Endothelial cell of umbilical vein (primary cell): ENCODE measurements at regions not wholly inside any gene's neighbourhood (a gene's known extent, or its start where the extent isn't known, plus 50 kb on each side); places are given as distances from the start of the nearest gene placed in this dataset.

Source experiments
- BruUV-seq: library from RNA; stranded (reverse); fragments of 400-500 nt; replicated peaks from 2 replicates; lab custom pipeline; 2021; lab: Mats Ljungman, UMichigan
- CTCF ChIA-PET: fragments of 300-600, 350-600 bp; sonication (Branson Sonifier 250); formaldehyde crosslinking; loops from one replicate; lab custom pipeline; 2021; ENCODE audit warnings: antibody characterized with exemption, inconsistent platforms; lab: Charles Lee
- POLR2A ChIA-PET: fragments of 300-600, 350-600 bp; sonication (Branson Sonifier 250); formaldehyde crosslinking; loops from one replicate; lab custom pipeline; 2021; ENCODE audit warnings: antibody characterized with exemption, inconsistent platforms; lab: Charles Lee
- DNase-seq: peaks from one replicate; pipeline ENCODE4 v3.0.0-alpha.2; 2011; ENCODE audit warnings: low read depth, low spot score
- FAIRE-seq: peaks from 2 replicates; lab custom pipeline; 2011; peaks lifted over from hg19 to GRCh38; lab: Jason Lieb, UNC
- H2AFZ ChIP-seq: 2 replicates; pipeline ENCODE4 v1.6.0; 2012; ENCODE audit warnings: low read depth, low read length, control low read depth, inconsistent platforms
- H3K27ac ChIP-seq: 2 replicates; pipeline ENCODE4 v1.5.1; 2011; ENCODE audit warnings: low read depth, mild to moderate bottlenecking, control low read depth, low read length, moderate library complexity; ENCODE audit not compliant: insufficient read depth
- H3K27me3 ChIP-seq, 2 experiments: 2 replicates each; pipeline versions ENCODE4 v1.6.0 to v1.6.1; 2011; ENCODE audit warnings: low read length in 2 of 2, mixed read lengths in 1 of 2; ENCODE audit not compliant: control insufficient read depth in 2 of 2, insufficient read depth in 2 of 2
- H3K36me3 ChIP-seq, 2 experiments: 2 replicates in 1 of 2; 3 replicates in 1 of 2; pipeline ENCODE4 v1.5.1; 2011; ENCODE audit warnings: low read length in 2 of 2, mild to moderate bottlenecking in 1 of 2, moderate library complexity in 1 of 2; ENCODE audit not compliant: control insufficient read depth in 2 of 2, insufficient read depth in 2 of 2; ENCODE audit errors: extremely low read depth in 1 of 2
- H3K4me1 ChIP-seq: 3 replicates; pipeline ENCODE4 v1.5.1; 2011; ENCODE audit warnings: mild to moderate bottlenecking, low read length; ENCODE audit not compliant: control insufficient read depth, insufficient read depth; ENCODE audit errors: extremely low read depth
- H3K4me2 ChIP-seq: 2 replicates; pipeline ENCODE4 v1.6.1; 2011; ENCODE audit warnings: low read length, control low read depth, mixed read lengths; ENCODE audit not compliant: insufficient read depth
- H3K4me3 ChIP-seq, 3 experiments: fragments of 200-600 bp in 1 of 3; sonication (generic), shearing (Covaris generic) in 1 of 3; replicated peaks in 1 of 3; 2 replicates each; pipeline ENCODE4 v1.5.1; 2011 to 2016; ENCODE audit warnings: control low read depth in 3 of 3, low read length in 3 of 3, mild to moderate bottlenecking in 2 of 3, inconsistent platforms in 1 of 3, low read depth in 1 of 3, moderate library complexity in 1 of 3; ENCODE audit not compliant: insufficient read depth in 1 of 3
- H3K79me2 ChIP-seq: 2 replicates; pipeline ENCODE4 v1.6.0; 2012; ENCODE audit warnings: low read length, inconsistent platforms; ENCODE audit not compliant: control insufficient read depth, insufficient read depth
- H3K9ac ChIP-seq: replicated peaks from 2 replicates; pipeline ENCODE3; 2011; ENCODE audit warnings: low read length, control low read depth; ENCODE audit not compliant: insufficient read depth; ENCODE audit errors: extremely low read depth
- H3K9me1 ChIP-seq: replicated peaks from 3 replicates; pipeline ENCODE4 v1.6.0; 2011; ENCODE audit warnings: mild to moderate bottlenecking, low read length; ENCODE audit not compliant: control insufficient read depth, insufficient read depth; ENCODE audit errors: extremely low read depth
- H3K9me3 ChIP-seq: replicated peaks from 2 replicates; pipeline ENCODE4 v1.5.1; 2012; ENCODE audit warnings: low read length, inconsistent platforms; ENCODE audit not compliant: control insufficient read depth, insufficient read depth
- H4K20me1 ChIP-seq: replicated peaks from 2 replicates; pipeline ENCODE3; 2011; ENCODE audit warnings: mild to moderate bottlenecking, low read length; ENCODE audit not compliant: control insufficient read depth, insufficient read depth; ENCODE audit errors: extremely low read depth
- EZH2 ChIP-seq: IDR thresholded peaks from 2 replicates; pipeline ENCODE4 v1.6.1; 2012; ENCODE audit warnings: borderline replicate concordance, low read depth, mild to moderate bottlenecking, moderate library complexity, low read length, inconsistent platforms; ENCODE audit not compliant: severe bottlenecking
- FOS ChIP-seq: IDR thresholded peaks from 2 replicates; pipeline ENCODE4 v1.6.1; 2011; ENCODE audit warnings: mild to moderate bottlenecking, low read length, moderate library complexity, borderline replicate concordance; ENCODE audit not compliant: insufficient read depth
- GATA2 ChIP-seq: IDR thresholded peaks from 2 replicates; pipeline ENCODE4 v1.7.0; 2011; ENCODE audit warnings: low read depth, mild to moderate bottlenecking, moderate library complexity, mixed read lengths, low read length; ENCODE audit not compliant: insufficient read length, insufficient read depth
- JUN ChIP-seq: IDR thresholded peaks from 2 replicates; pipeline ENCODE4 v1.6.1; 2011; ENCODE audit warnings: borderline replicate concordance, low read depth; ENCODE audit not compliant: insufficient read length, insufficient read depth
- MYC ChIP-seq: IDR thresholded peaks from one replicate; pipeline ENCODE4 v1.6.1; 2011; ENCODE audit warnings: mild to moderate bottlenecking, low read depth, low read length
- POLR2A ChIP-seq: IDR thresholded peaks from 2 replicates; pipeline ENCODE4 v1.6.1; 2012; ENCODE audit warnings: low read depth, mild to moderate bottlenecking, control low read depth, low read length
- POLR2AphosphoS5 ChIP-seq: IDR thresholded peaks from 2 replicates; pipeline ENCODE4 v1.6.1; 2012; ENCODE audit warnings: low read depth, mild to moderate bottlenecking, control low read depth, low read length, moderate library complexity; ENCODE audit not compliant: insufficient read depth
- dilution Hi-C: fragments of 300-500 bp; cut with MboI; formaldehyde crosslinking; loops from one replicate; pipeline ENCODE4 v1.15.0; 2019; ENCODE audit warnings: low sequenced_read_pairs; ENCODE audit not compliant: extremely low pct_ligation_motif_present
- intact Hi-C: fragments of 100-400 bp; cut with micrococcal nuclease; formaldehyde crosslinking; loops from one replicate; pipeline ENCODE4 v1.10.0; 2022
- TF ChIP-seq, protein P1 (sequence below), 2 donors: IDR thresholded peaks; 1 replicate in 1 of 2; 2 replicates in 1 of 2; pipeline ENCODE4 v1.5.1; 2011; ENCODE audit warnings: low read length in 2 of 2, mild to moderate bottlenecking in 2 of 2, moderate library complexity in 2 of 2, control low read depth in 1 of 2, inconsistent platforms in 1 of 2, low read depth in 1 of 2; ENCODE audit not compliant: insufficient read depth in 1 of 2; ENCODE audit errors: extremely low read depth in 1 of 2
- TF ChIP-seq, protein P2 (sequence below): IDR thresholded peaks from 2 replicates; pipeline ENCODE4 v1.6.1; 2011; ENCODE audit not compliant: insufficient read depth, insufficient read length

DNA sequence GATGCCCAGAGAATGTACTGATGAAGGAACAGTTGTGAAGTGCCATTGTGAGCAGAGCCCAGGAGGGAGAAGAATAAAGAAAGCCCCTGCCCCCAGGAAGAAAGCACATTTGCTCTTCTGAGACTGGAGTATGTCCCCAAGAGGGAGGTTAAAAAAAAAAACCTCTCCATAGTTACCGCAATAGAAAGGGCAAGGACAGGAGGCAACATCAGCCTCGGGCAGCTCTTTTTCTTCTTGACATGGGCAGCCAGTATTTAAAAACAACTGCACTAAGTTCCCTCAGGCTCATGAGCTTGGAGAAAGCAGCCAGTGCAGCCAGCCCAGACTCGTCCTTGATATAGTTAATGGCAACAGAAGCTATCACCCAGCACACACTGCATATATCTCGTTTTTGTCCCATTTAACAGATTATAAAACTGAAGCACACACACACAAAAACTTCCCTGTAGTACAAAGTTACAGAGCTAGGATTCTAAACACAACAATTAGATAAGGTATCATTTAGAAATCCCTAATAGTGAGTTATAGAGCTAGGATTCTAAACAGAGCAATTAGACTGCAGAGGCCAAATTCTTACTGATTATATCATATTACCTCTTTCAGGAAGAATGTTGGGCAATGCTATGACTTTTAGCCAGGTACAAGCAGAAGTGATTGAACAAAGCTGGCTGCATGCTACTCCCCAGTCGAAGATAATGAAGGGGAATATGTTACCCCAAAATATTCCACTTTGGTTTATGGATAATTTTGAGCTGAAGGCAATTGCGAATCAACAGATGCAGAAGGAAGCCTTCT lies 823.5 kb downstream of the GRID1 start:
- Histone ChIP-seq H4K20me1 (no peaks in the 10 kb centered on the region), H3K4me1 (no peaks in the 10 kb centered on the region), H3K36me3 (no peaks in the 10 kb centered on the region), H3K4me2 (no peak overlapping the region), H3K9ac (no peak overlapping the region), H3K4me3 (no peak overlapping the region), H3K27me3 (no peaks in the 10 kb centered on the region), H3K27ac (no peak overlapping the region), H3K9me3 (no peaks in the 10 kb centered on the region), H3K79me2 (no peaks in the 10 kb centered on the region), H3K9me1 (no peaks in the 10 kb centered on the region), H2AFZ (no peak overlapping the region)
- FAIRE-seq (no peak), DNase-seq (no peak)
- BruUV-seq = no TSS peak
- dilution Hi-C loops = no loop called here
- TF ChIP-seq, protein P1, sequence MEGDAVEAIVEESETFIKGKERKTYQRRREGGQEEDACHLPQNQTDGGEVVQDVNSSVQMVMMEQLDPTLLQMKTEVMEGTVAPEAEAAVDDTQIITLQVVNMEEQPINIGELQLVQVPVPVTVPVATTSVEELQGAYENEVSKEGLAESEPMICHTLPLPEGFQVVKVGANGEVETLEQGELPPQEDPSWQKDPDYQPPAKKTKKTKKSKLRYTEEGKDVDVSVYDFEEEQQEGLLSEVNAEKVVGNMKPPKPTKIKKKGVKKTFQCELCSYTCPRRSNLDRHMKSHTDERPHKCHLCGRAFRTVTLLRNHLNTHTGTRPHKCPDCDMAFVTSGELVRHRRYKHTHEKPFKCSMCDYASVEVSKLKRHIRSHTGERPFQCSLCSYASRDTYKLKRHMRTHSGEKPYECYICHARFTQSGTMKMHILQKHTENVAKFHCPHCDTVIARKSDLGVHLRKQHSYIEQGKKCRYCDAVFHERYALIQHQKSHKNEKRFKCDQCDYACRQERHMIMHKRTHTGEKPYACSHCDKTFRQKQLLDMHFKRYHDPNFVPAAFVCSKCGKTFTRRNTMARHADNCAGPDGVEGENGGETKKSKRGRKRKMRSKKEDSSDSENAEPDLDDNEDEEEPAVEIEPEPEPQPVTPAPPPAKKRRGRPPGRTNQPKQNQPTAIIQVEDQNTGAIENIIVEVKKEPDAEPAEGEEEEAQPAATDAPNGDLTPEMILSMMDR (IDR thresholded peaks at IDR 0.05; ENCODE audit: extremely low read depth in 1 of 2, insufficient read depth in 1 of 2, low read depth in 1 of 2, low read length in 2 of 2) = no peak
- TF ChIP-seq POLR2AphosphoS5 (no peak), POLR2A (no peak), FOS (no peak), GATA2 (no peak), JUN (no peak), EZH2 (no peak), MYC (no peak)
- TF ChIP-seq, protein P2, sequence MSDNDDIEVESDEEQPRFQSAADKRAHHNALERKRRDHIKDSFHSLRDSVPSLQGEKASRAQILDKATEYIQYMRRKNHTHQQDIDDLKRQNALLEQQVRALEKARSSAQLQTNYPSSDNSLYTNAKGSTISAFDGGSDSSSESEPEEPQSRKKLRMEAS = no peak
- ChIA-PET POLR2A (no interaction called here), CTCF (no interaction called here)
- intact Hi-C loops = no loop called here
